ENCODE measurements at regions not wholly inside any gene's neighbourhood (a gene's known extent, or its start where the extent isn't known, plus 50 kb on each side); places are given as distances from the start of the nearest gene placed in this dataset.
"Not testable (repeated sequence)": the region's sequence is repeated elsewhere in the genome, so short reads cannot be mapped to it uniquely, and the experiment has no call there.

GRCh38 chr10:2214805-2215204 is 477.5 kb upstream of the ADARB2 start:
- no peak for DNase-seq

GRCh38 chr10:2214092-2214491 is 476.8 kb upstream of the ADARB2 start:
- no peak for DNase-seq

- no peak for DNase-seq
These were observed 475.0 kb upstream of the ADARB2 start for GRCh38 chr10:2212244-2212834.

- DNase-seq: no peak
These were observed 472.8 kb upstream of the ADARB2 start for GRCh38 chr10:2210088-2210487.

GRCh38 chr10:2208106-2208505 is 470.8 kb upstream of the ADARB2 start:
- no peak for DNase-seq

GRCh38 chr10:2207246-2207922 is 470.1 kb upstream of the ADARB2 start:
- no peak for DNase-seq

- DNase-seq: no peak
These were observed 468.1 kb upstream of the ADARB2 start for GRCh38 chr10:2205406-2205805.

GRCh38 chr10:2202401-2202800 is 465.1 kb upstream of the ADARB2 start:
- DNase-seq: no peak

GRCh38 chr10:2201534-2202099 is 464.3 kb upstream of the ADARB2 start:
- no peak for DNase-seq

- DNase-seq: no peak
These were observed 460.3 kb upstream of the ADARB2 start for GRCh38 chr10:2197663-2198062.

GRCh38 chr10:2196272-2196671 is 458.9 kb upstream of the ADARB2 start:
- no peak for DNase-seq

GRCh38 chr10:2189356-2189755 is 452.0 kb upstream of the ADARB2 start:
- not testable (repeated sequence) for DNase-seq

GRCh38 chr10:2188371-2188770 is 451.0 kb upstream of the ADARB2 start:
- no peak for DNase-seq

- DNase-seq: no peak
These were observed 436.0 kb upstream of the ADARB2 start for GRCh38 chr10:2173327-2173726.

GRCh38 chr10:2165771-2166460 is 428.6 kb upstream of the ADARB2 start:
- DNase-seq: no peak

GRCh38 chr10:2150288-2150687 is 413.0 kb upstream of the ADARB2 start:
- DNase-seq: no peak

GRCh38 chr10:2145926-2146478 is 408.7 kb upstream of the ADARB2 start:
- DNase-seq: no peak

- DNase-seq: no peak
These were observed 408.2 kb upstream of the ADARB2 start for GRCh38 chr10:2145491-2145890.

GRCh38 chr10:2144584-2144983 is 407.3 kb upstream of the ADARB2 start:
- DNase-seq: no peak

- DNase-seq: no peak
These were observed 406.0 kb upstream of the ADARB2 start for GRCh38 chr10:2143213-2143835.

GRCh38 chr10:2139746-2140145 is 402.4 kb upstream of the ADARB2 start:
- no peak for DNase-seq

GRCh38 chr10:2137549-2138174 is 400.3 kb upstream of the ADARB2 start:
- peak; percentile 10 to 22 for DNase-seq

Measured in SHP77 (cell line).